Putamen (tissue), 1 donor: ENCODE measurements at regions not wholly inside any gene's neighbourhood (a gene's known extent, or its start where the extent isn't known, plus 50 kb on each side); places are given as distances from the start of the nearest gene placed in this dataset.

Source experiments
- DNase-seq: peaks from one replicate; pipeline ENCODE4 v3.0.0-alpha.2; 2016; ENCODE audit warnings: low spot score

GRCh38 chr7:8937204-8937603 is 503.8 kb downstream of the NXPH1 start:
- no peak for DNase-seq

DNA sequence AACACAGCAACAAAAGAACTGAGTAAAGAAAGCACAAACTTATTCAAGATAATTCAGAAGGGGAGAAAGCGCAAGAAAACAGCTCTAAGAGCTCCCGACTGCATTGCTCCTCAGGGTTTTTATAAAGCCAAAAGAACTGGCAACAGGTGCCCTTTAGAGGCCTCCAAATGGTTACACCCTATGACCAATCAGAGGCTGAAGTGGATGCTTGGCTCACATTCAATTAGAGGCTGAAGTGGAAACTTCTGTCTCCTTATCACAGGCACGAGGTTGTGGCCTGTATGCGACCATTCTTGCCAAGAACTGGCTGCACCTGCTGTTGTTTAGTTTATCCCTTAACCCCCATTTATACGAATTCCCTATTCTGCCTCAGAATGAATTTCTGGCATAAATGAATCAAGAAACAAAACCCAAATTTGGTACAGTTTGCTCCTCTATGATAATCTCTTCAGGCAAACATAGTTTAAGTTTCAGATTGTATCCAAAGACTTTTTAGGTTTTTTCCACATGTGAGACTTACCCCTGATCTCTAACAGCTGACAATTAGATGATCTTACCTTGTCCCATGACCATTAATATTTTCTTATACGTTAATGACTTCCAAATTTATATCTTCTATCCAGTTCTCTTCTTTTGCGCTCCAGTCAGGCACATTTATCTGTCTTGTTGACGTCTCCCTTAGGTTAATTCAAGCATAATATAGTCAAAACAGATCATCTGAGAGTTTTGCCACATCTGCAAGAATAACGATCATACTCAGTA is 504.8 kb downstream of the NXPH1 start:
- no peak for DNase-seq

DNA sequence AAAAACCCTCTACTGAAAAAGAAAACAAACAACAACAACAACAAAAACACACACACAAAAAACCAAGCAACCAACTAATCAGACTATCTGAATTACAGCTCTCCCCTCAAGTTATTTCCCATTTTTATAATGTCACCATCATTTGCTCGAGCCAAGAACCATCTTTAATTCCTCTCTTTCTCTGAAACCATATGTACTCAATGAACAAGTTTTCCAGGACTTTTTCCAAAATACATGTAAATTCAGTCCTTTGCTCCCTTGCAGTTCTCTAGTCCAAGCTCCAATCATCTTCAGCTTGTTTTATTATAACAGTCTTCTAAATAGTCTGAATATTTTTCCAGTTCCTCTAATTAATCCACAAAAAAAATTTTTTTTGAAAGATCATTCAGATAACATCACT is 506.0 kb downstream of the NXPH1 start:
- DNase-seq: no peak

DNA sequence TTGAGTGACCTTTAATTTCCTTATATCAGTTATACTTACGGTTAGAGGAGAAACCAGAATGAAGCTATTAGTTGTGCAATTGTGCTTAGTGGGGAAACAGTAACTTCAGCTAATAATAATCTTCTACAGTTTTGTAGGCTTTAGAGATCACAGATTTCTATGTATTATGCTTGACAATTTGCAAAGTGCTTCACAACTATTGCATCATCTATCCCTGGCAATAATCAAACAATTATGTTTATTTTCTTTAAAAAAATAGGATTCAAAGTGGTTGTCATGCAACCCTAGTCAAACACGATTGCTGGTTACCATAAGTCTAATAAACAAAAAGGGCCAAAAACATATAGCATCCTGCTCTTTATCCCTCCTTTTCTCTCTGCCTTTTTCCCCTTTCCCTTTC is 530.3 kb downstream of the NXPH1 start:
- DNase-seq: no peak

GRCh38 chr7:8965177-8965576 is 531.8 kb downstream of the NXPH1 start:
- no peak for DNase-seq

GRCh38 chr7:8973601-8974000 is 540.2 kb downstream of the NXPH1 start:
- no peak for DNase-seq

GRCh38 chr7:8975681-8976080 is 542.3 kb downstream of the NXPH1 start:
- no peak for DNase-seq

DNA sequence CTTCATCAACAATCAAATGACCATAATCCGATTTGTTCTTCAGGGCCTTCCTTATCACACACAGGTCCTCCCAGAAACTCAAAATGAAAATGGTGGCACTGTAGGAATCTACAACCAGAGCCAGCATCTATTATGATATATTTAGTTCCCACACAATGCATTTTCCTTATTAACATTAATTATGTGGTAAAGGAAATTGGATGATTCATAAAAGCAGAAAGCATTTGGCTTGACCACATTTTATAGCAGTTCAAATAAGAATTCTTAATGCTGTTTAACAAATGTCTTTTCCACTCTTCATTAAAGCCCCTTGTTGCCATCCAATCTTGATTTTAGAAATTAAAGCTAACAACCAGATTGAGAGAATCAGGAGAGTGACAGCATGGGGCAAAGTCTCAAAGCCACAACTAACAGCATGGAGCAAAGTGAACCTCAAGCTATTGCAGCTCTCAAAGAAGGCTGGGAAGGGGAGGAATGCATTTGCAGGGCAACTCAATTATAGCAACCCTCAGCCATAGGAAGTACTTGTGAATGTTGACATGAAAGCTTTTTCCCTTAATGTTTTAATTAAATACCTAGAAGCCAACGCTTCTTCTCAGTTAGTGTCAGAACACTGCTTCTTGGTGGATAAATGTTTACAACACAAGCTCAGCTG is 549.1 kb downstream of the NXPH1 start:
- DNase-seq: no peak

GRCh38 chr7:8985255-8985654 is 551.8 kb downstream of the NXPH1 start:
- DNase-seq: no peak

DNA sequence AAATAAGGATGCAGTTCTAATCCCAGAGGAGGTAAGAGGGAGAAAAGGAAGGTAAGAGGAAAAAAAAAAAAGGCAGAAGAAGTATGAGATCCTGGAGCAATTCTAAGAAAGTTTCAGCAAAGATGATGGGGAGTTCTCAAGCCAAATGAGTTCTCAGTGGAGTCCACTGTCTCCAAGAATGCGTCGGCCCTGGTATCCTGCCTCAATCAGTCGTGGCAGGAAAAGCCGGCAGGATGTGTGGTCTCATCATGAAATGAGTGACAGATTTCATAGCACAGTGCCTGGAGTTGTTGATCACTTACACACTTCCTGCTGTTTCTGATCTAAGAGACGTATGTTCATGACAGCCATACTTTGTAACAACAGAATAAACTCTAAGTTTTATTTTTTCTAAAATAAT is 554.9 kb downstream of the NXPH1 start:
- no peak for DNase-seq

DNA sequence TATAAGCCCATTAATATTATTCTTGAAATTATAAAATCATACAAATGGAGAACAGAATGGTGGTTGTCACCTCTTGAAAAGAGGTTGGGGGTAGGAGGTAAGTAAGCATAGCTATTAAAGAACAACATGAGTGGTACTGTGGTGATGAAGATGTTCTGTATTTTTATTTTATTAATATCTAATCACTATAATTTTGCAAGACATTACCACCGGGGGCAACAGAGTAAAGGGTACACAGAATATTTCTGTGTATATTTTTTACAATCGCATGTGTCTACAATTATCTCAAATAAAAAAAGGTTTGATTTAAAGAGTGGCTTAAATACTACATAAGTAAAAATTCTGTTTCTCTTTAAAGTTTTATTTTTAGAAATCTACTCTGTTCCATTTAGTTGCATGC is 557.8 kb downstream of the NXPH1 start:
- DNase-seq: no peak

DNA sequence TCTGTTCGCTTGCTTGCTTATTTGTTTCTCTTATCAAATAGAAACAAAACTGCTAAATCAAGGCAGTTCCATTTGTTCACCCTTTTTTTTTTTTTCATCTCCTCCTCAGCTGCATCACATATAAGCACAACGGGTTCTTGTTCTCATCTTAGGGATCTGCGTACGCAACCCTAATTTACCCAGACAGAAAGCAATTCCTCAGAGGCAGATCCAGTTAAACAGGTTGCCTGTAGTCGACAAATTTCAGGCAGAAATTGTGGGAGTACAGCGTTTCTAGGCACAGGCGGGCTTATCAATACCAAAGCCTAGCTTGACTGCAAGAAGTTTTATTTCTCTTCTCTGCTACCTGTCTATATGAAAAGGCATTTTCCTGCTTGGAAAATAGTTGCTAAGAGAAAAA is 565.4 kb downstream of the NXPH1 start:
- no peak for DNase-seq

GRCh38 chr7:9013940-9014339 is 580.5 kb downstream of the NXPH1 start:
- DNase-seq: no peak

DNA sequence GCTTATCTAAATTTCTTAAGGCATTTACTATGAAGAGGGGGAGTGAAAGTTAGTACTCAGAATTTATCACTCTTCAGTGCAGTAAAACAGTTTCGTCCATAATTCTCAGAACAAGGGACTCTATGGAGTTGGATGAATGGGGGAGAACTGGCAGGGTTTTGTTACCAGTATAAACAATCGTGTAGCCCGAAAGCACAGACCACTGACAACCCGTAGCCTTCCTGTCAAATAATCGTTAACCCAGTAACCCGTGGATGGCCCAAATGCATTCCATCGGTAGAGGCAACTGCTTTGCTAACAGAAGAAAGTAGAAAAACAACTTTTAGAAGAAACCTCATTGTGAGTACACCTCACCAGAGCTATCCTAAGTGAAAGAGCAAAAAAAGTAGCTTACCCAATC is 583.9 kb downstream of the NXPH1 start:
- no peak for DNase-seq

GRCh38 chr7:9022456-9022855 is 589.0 kb downstream of the NXPH1 start:
- no peak for DNase-seq

DNA sequence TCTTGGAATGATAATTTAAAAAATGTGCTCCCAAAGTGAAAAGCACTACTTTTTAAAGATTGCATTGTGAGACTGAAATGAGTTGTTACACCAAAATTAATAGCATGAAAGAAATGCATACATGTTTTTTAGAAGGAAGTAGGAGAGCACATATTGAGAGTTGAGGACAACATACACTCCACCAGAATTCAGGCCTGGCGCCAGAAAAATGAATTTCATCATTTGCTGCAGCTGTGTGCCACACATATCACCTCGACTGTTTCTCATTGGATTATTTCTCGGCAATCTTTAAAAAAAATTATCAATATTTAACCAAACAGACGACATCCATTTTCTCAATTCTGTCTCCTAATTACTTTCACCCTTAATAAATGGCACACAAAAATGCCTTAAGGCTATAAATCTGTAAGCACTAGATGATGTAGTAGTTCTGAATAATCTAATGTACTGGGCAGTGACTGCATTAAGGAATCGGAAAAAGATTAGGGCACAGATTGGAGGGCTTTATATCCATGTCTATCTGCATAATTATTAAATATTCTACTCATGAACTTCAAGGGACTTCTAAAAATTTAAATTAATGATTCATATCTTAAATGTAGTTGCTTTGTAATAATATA is 590.4 kb downstream of the NXPH1 start:
- no peak for DNase-seq

DNA sequence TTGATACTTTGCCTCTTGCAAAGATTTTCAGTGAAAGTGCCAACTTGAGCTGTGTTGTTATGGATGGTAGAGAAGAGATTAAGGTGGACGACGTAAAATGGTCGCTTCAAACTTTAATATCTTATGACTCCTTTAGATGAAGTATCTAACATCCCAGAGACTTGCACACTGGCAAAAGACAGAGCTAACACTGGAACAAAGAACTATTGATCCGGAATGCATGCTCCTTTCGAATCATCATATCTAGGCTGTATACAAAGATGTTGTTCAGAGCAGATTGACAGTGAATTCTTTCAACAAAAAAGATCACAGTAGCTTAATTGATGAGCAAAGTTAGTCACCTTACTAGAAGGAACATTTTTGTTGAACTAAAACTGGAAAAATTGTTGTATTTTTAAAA is 592.7 kb downstream of the NXPH1 start:
- DNase-seq: peak; percentile 23

GRCh38 chr7:9028012-9028411 is 594.6 kb downstream of the NXPH1 start:
- DNase-seq: no peak

GRCh38 chr7:9029681-9030530 is 596.5 kb downstream of the NXPH1 start:
- no peak for DNase-seq

DNA sequence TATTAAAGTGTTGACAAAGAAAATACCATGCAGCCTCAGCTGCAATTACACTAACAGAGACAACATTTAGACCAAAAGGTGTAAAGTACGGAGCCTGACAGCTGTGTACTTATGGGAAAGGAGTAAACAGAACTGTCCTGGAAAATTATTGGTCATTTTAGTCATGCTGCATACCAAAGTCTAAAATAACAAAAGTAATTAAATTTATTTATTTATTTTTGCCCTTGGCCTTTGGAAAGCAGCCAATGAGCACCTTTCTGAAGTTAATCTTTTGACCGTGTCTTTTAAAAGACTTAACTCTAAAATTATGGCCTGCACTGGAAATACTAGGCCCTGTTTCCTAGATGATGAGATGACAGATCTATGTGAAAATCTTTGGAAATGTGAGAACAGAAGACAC is 597.6 kb downstream of the NXPH1 start:
- no peak for DNase-seq

- no peak for DNase-seq
These were observed 598.0 kb downstream of the NXPH1 start for GRCh38 chr7:9031386-9031785.

- DNase-seq: no peak
These were observed 602.7 kb downstream of the NXPH1 start for GRCh38 chr7:9036080-9036479.
